ENCODE measurements at regions not wholly inside any gene's neighbourhood (a gene's known extent, or its start where the extent isn't known, plus 50 kb on each side); places are given as distances from the start of the nearest gene placed in this dataset.

- TF ChIP-seq, protein P1, sequence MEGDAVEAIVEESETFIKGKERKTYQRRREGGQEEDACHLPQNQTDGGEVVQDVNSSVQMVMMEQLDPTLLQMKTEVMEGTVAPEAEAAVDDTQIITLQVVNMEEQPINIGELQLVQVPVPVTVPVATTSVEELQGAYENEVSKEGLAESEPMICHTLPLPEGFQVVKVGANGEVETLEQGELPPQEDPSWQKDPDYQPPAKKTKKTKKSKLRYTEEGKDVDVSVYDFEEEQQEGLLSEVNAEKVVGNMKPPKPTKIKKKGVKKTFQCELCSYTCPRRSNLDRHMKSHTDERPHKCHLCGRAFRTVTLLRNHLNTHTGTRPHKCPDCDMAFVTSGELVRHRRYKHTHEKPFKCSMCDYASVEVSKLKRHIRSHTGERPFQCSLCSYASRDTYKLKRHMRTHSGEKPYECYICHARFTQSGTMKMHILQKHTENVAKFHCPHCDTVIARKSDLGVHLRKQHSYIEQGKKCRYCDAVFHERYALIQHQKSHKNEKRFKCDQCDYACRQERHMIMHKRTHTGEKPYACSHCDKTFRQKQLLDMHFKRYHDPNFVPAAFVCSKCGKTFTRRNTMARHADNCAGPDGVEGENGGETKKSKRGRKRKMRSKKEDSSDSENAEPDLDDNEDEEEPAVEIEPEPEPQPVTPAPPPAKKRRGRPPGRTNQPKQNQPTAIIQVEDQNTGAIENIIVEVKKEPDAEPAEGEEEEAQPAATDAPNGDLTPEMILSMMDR (IDR thresholded peaks at IDR 0.05): no peak
- no peak for TF ChIP-seq POLR2A (IDR thresholded peaks at IDR 0.05)
- TF ChIP-seq POLR2AphosphoS5 (IDR thresholded peaks at IDR 0.05): no peak
Observed at GRCh38 chr9:108639696-108640095, 216.1 kb downstream of the ACTL7B start.
